ENCODE measurements at regions not wholly inside any gene's neighbourhood (a gene's known extent, or its start where the extent isn't known, plus 50 kb on each side); places are given as distances from the start of the nearest gene placed in this dataset.

GRCh38 chr11:45337583-45338360 lies 51.6 kb upstream of the SYT13 start:
- H3K9ac ChIP-seq (ENCODE audit: low read length): no peak overlapping the region
- TF ChIP-seq EZH2phosphoT487 (IDR thresholded peaks at IDR 0.05; ENCODE audit: low read length): no peak
- no peak for TF ChIP-seq CTCF (IDR thresholded peaks at IDR 0.05; ENCODE audit: low read length)
- TF ChIP-seq EZH2 (optimal IDR thresholded peaks at IDR 0.05; ENCODE audit: low read depth, low read length): no peak
- no peak overlapping the region for H3K4me2 ChIP-seq (ENCODE audit: low read depth, low read length)
- no peak overlapping the region for H3K4me3 ChIP-seq (ENCODE audit: low read length)
- no peaks in the 10 kb centered on the region for H3K79me2 ChIP-seq (ENCODE audit: low read length)
- no peak for DNase-seq
- no peaks in the 10 kb centered on the region for H4K20me1 ChIP-seq (ENCODE audit: insufficient read depth, low read length)
- H3K4me1 ChIP-seq (ENCODE audit: low read length): 0 out of 2 replicates have a peak, but pooled peaks cover 4% of the 10 kb centered on the region
- no peaks in the 10 kb centered on the region for H3K9me2 ChIP-seq (replicated peaks; ENCODE audit: insufficient read depth, low read length)
- no peaks in the 10 kb centered on the region for H3F3A ChIP-seq (ENCODE audit: insufficient read depth, low read length)
- no peaks in the 10 kb centered on the region for H3K27me3 ChIP-seq (replicated peaks; ENCODE audit: insufficient read depth, low read length)
- no peaks in the 10 kb centered on the region for H3K9me3 ChIP-seq (replicated peaks; ENCODE audit: insufficient read depth, low read length)
- no peaks in the 10 kb centered on the region for H3K36me3 ChIP-seq (replicated peaks; ENCODE audit: insufficient read depth, low read length)
- no peak overlapping the region for H3K27ac ChIP-seq (ENCODE audit: low read length)
- no peak overlapping the region for H2AFZ ChIP-seq (ENCODE audit: low read length)

DNA sequence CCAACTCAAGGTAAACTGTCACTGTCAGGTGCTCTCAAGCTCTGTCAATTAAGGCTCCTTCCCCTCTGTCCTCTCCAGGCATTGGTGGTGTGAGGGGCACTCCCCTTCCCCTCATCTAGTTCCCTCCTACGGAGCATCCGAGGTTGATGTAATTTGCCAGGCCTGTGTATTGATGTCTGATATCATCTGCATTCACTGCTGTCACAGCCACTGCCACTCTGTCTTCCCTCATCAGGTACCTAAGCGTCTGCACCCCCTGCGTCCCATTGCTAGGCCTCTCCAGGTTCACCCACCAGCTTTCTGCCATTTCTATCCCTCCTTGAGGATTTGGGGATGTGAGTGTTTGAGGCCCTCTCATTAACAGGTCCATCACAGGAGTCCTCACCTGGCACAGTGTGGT lies 50.0 kb upstream of the SYT13 start:
- H3K9me2 ChIP-seq (replicated peaks; ENCODE audit: insufficient read depth, low read length): no peaks in the 10 kb centered on the region
- no peaks in the 10 kb centered on the region for H3K36me3 ChIP-seq (replicated peaks; ENCODE audit: insufficient read depth, low read length)
- H3K27ac ChIP-seq (ENCODE audit: low read length): no peak overlapping the region
- no peak for DNase-seq
- H3K9ac ChIP-seq (ENCODE audit: low read length): no peak overlapping the region
- no peaks in the 10 kb centered on the region for H3K27me3 ChIP-seq (replicated peaks; ENCODE audit: insufficient read depth, low read length)
- no peak overlapping the region for H2AFZ ChIP-seq (ENCODE audit: low read length)
- H3K4me1 ChIP-seq (ENCODE audit: low read length): 0 out of 2 replicates have a peak, but pooled peaks cover 6% of the 10 kb centered on the region
- H3K9me3 ChIP-seq (replicated peaks; ENCODE audit: insufficient read depth, low read length): no peaks in the 10 kb centered on the region
- H3K79me2 ChIP-seq (ENCODE audit: low read length): no peaks in the 10 kb centered on the region
- no peaks in the 10 kb centered on the region for H4K20me1 ChIP-seq (ENCODE audit: insufficient read depth, low read length)
- H3F3A ChIP-seq (ENCODE audit: insufficient read depth, low read length): no peaks in the 10 kb centered on the region
- TF ChIP-seq EZH2phosphoT487 (IDR thresholded peaks at IDR 0.05; ENCODE audit: low read length) (no peak), CTCF (IDR thresholded peaks at IDR 0.05; ENCODE audit: low read length) (no peak), EZH2 (optimal IDR thresholded peaks at IDR 0.05; ENCODE audit: low read depth, low read length) (no peak)
- no peak overlapping the region for H3K4me3 ChIP-seq (ENCODE audit: low read length)
- H3K4me2 ChIP-seq (ENCODE audit: low read depth, low read length): no peak overlapping the region

All from MM.1S (cell line).